ENCODE measurements at regions not wholly inside any gene's neighbourhood (a gene's known extent, or its start where the extent isn't known, plus 50 kb on each side); places are given as distances from the start of the nearest gene placed in this dataset.

- TF ChIP-seq MXI1 (IDR thresholded peaks at IDR 0.05; ENCODE audit: borderline replicate concordance, low read depth, low read length) (no peak), CTCF (conservative IDR thresholded peaks at IDR 0.05; ENCODE audit: low read depth, low read length) (no peak), BHLHE40 (IDR thresholded peaks at IDR 0.05; ENCODE audit: low read depth, low read length) (no peak), NFE2L2 (IDR thresholded peaks at IDR 0.05; ENCODE audit: low read depth, low read length) (no peak), MAZ (IDR thresholded peaks at IDR 0.05; ENCODE audit: borderline replicate concordance, low read depth, low read length) (no peak), USF2 (IDR thresholded peaks at IDR 0.05; ENCODE audit: low read depth, low read length) (no peak), RAD21 (IDR thresholded peaks at IDR 0.05; ENCODE audit: low read length) (no peak), POLR2A (IDR thresholded peaks at IDR 0.05; ENCODE audit: low read depth, low read length) (no peak), FOS (IDR thresholded peaks at IDR 0.05; ENCODE audit: low read depth, low read length) (no peak), CHD1 (IDR thresholded peaks at IDR 0.05; ENCODE audit: low read depth, low read length) (no peak), RCOR1 (IDR thresholded peaks at IDR 0.05; ENCODE audit: insufficient replicate concordance, low read length) (no peak), RFX5 (IDR thresholded peaks at IDR 0.05; ENCODE audit: low read depth, low read length) (no peak), MAFK (IDR thresholded peaks at IDR 0.05; ENCODE audit: low read depth, low read length) (no peak)
Measured at GRCh38 chr3:87873136-87873535, 185.7 kb downstream of the CGGBP1 start.

Data from IMR-90 (cell line).